ENCODE measurements at regions not wholly inside any gene's neighbourhood (a gene's known extent, or its start where the extent isn't known, plus 50 kb on each side); places are given as distances from the start of the nearest gene placed in this dataset.

DNA sequence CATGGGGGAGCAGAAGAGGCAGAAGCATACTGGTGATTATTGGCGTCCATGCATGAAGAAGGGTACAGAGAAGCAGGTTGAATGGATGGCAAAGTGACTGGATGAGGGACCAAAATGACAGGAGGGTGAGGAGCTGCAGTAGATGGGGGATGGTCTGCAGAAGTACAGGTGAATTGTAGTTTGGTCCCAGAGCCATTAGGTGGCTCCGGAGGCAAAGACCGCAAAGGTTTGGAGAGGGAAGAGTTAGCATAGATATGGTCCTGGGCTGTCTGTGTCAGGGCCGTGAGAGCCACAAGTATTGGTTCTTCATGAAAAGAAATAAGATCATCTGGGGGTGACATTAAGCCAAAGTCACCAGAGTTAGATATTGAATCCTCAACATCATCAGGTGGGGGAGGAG, 59.0 kb upstream of the ZNF726 start:
- no peak for DNase-seq

DNA sequence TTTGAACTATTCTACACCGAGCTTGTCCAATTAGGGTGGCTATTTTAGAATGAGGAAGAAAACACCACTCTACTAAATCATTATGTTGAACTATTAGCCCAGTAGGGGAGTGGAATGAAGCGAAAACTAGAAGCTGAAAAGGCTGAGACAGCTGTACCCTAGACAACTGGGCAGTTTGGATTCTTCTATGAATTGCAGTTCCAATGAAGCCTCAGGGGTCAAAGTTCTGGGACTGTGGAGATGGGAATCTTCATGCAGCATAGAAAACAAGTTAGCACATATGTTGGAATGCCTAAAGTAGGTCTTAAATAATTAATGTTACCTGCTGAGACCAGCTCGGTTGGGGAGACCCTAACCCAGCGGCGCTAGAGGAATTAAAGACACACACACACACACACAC, 62.7 kb upstream of the ZNF726 start:
- no peak for DNase-seq

DNA sequence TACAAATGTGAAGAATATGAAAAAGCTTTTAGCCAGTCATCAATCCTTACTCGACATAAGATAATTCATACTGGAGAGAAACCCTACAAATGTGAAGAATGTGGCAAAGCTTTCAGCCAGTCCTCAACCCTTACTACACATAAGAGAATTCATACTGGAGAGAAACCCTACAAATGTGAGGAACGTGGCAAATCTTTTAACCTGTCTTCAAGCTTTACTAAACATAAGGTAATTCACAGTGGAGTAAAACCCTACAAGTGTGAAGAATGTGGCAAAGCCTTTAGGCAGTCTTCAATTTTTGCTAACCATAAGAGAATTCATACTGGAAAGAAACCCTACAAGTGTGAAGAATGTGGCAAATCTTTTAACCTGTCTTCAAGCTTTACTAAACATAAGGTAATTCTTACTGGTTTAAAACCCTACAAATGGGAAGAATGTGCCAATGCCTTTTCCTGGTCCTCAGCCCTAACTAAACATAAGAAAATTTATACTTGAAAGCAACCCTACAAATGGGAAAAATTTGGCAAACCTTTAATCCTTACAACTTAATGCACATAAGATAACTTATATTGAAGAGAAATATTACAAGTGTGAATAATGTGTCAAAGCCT, 74.1 kb upstream of the ZNF681 start:
- no peak for DNase-seq

DNA sequence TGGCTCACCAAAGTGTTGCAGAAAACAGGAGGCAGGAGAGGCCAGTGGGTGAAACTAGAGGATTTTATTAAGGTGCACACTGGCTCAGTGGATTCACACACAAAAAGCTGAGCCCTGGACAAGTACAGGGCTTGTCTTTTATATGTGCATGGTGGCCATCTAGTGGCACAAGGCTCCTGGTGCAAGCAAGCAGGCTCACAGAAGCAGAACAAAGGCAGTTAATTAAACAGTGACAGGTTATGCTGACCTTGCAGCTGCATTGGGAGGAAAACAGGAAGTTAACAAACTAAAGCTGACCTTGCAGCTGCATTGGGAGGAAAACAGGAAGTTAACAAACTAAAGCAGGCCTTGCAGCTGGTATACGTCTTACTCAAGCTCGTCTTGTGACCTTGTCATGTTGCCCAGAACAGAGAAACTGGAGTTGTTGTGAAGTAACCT, 65.3 kb upstream of the ZNF681 start:
- DNase-seq, result peak; percentile 36

DNA sequence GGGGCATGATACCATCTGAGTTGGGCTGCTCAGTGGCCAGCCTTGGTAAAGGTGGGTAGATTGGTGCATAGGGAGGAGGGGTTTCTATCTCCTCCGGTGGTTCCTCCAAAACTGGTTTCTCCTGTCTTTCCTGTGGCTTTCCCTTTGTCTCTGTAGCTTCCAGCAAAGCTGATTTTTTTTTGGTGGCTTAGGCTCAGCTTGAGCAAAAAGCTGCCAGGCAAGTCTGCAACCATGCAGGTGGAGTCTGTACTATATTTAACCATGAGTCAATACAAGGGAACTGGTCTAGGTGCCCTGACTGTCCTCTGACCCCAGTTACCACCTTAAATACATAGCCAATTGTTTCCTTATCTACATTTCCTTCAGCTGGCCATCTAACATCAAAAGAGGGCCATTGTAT, 64.0 kb upstream of the ZNF681 start:
- no peak for DNase-seq

DNA sequence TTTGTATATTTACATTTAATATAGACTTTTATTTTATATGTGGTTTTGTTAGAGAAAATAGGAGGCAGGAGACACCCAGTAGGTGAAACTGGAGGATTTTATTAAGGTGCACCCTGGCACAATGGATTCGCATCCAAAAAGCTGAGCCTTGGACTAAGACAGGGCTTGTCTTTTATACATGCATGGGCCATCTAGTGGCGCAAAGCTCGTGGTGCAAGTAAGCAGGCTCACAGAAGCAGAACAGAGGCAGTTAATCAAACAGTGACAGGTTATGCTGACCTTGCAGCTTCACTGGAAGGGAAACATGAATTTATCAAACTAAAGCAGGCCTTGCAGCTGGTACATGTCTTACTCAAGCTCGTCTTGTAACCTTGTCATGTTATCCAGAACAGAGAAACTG, 58.8 kb upstream of the ZNF681 start:
- DNase-seq, result peak; percentile 15

DNA sequence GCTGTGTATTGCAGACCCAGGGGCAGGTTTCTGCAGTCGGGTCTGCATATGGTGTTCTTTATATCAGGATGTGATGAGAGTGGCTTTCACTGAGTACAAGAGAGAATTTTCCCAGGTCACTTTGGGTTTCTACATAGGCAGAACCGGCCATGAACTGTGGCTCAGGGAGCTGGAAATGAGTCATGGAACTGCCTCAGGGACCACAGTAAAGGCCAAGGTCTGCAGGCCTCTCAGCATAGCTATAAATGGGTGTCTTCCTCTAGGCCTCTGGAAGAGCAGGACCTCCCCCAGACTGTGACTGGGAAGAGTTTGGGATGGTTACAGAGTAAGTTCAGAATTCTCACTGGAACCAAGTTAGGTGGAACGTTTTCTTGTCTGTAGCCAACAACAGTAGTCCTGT, 51.8 kb upstream of the ZNF681 start:
- no peak for DNase-seq
